HUES6 (cell line): ENCODE measurements at regions not wholly inside any gene's neighbourhood (a gene's known extent, or its start where the extent isn't known, plus 50 kb on each side); places are given as distances from the start of the nearest gene placed in this dataset.

Source experiments
- H3K27ac ChIP-seq: 2 replicates; pipeline ENCODE4 v1.7.0; 2013; ENCODE audit warnings: low read depth, mild to moderate bottlenecking, low read length, inconsistent platforms
- H3K27me3 ChIP-seq: 2 replicates; pipeline ENCODE4 v1.6.1; 2013; ENCODE audit warnings: low read length; ENCODE audit not compliant: control insufficient read depth, insufficient read depth
- H3K36me3 ChIP-seq: 2 replicates; pipeline ENCODE4 v1.6.1; 2013; ENCODE audit warnings: low read length; ENCODE audit not compliant: control insufficient read depth, insufficient read depth
- H3K4me1 ChIP-seq: 2 replicates; pipeline ENCODE4 v1.6.1; 2013; ENCODE audit warnings: low read length; ENCODE audit not compliant: control insufficient read depth, insufficient read depth
- H3K4me3 ChIP-seq: 2 replicates; pipeline ENCODE4 v1.5.1; 2013; ENCODE audit warnings: low read depth, low read length
- H3K9ac ChIP-seq: one replicate; pipeline ENCODE4 v1.6.1; 2013; ENCODE audit warnings: mild to moderate bottlenecking, low read length
- H3K9me3 ChIP-seq: 2 replicates; pipeline ENCODE4 v1.6.1; 2013; ENCODE audit warnings: low read depth, low read length; ENCODE audit not compliant: control insufficient read depth, insufficient read depth

DNA sequence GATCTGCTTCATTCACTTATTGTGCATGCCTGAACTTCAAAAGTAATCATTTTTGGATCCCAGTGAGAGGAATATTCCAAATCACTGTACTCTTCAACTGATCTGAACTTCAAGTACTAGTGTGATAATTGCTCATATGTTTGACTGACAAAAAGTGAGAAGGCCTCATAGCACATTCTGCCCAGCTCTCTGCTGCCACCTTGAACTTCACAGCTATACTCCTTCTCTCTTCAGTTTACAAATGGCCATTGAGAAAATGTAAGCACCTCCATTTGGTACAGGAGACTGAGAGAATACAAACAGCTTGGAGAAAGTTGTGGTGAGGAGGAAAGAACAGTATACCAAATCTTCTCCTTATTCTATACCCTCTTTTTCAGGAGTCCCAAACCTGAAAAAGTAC lies 946.0 kb upstream of the CHAC2 start:
- no peaks in the 10 kb centered on the region for H3K4me1 ChIP-seq
- H3K9me3 ChIP-seq = no peaks in the 10 kb centered on the region
- no peaks in the 10 kb centered on the region for H3K27me3 ChIP-seq
- no peak overlapping the region for H3K27ac ChIP-seq
- H3K4me3 ChIP-seq = no peak overlapping the region
- H3K36me3 ChIP-seq = no peaks in the 10 kb centered on the region
- H3K9ac ChIP-seq = no peak overlapping the region

DNA sequence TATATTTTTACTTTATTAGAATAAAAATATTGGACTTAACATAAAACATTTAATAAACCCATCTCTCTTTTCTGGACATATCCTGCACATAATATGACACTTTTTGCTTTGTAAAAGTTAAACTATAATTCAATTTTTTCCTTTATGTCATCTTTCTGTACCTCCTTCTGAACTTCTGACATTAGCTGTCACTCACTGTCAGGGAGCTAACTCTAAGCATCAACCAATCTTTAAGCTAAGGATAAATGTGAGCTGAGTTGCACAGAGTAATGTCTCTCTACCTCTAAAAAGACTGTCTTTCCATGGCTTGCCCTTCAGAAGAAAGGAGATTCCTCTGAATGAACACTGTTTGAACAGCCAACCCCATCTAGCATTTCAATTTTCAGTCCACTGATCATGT lies 948.6 kb upstream of the CHAC2 start:
- Histone ChIP-seq H3K27me3 (no peaks in the 10 kb centered on the region), H3K4me1 (no peaks in the 10 kb centered on the region), H3K9me3 (no peaks in the 10 kb centered on the region), H3K36me3 (no peaks in the 10 kb centered on the region), H3K27ac (no peak overlapping the region), H3K9ac (no peak overlapping the region), H3K4me3 (no peak overlapping the region)

DNA sequence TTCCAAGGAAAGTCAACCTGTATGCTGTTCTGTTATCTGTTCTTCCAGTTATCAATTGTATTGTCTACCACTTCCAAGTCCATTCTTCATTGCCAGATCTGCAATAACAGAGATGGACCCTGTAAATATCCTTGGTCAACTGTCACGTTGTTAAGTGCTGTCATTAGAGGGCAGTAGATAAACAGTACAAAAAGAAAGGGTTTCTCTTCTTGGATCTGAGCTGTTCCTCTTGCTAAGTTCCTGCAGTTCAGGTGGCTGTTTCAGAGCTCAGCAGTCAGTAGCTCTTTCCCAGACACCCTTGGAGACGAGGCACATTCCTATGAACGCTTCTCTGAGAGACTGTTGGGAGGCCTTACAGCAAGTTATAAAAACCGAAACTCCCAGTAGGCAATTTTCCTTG lies 957.1 kb upstream of the CHAC2 start:
- H3K36me3 ChIP-seq = no peaks in the 10 kb centered on the region
- H3K27me3 ChIP-seq = no peaks in the 10 kb centered on the region
- no peaks in the 10 kb centered on the region for H3K9me3 ChIP-seq
- H3K4me1 ChIP-seq = no peaks in the 10 kb centered on the region
- no peak overlapping the region for H3K4me3 ChIP-seq
- no peak overlapping the region for H3K27ac ChIP-seq
- no peak overlapping the region for H3K9ac ChIP-seq

DNA sequence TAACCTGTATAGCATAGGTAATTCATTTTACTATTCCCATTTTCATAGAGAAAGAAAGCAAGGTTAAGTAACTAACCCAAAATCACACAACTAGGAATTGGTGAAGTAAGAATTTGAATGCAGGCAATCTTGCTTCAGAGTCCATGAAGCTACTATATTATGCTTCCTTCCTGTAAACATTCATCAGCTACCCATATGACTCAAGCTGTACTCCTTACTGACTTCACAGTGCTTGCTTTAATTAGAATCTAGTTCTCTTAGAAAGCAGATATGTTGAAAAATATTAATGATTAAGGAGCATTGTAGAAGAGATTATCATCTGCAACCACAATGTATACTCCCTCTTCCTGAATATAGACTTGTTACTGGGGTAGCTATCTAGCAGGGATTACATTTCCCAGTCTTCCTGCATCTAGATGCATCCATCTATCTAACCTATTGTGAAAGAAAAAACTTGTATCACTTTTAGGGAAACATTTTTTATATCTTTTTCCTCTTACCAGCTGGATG lies 961.6 kb upstream of the CHAC2 start:
- Histone ChIP-seq H3K9ac (no peak overlapping the region), H3K27ac (no peak overlapping the region), H3K27me3 (no peaks in the 10 kb centered on the region), H3K4me1 (no peaks in the 10 kb centered on the region), H3K4me3 (no peak overlapping the region), H3K36me3 (no peaks in the 10 kb centered on the region), H3K9me3 (no peaks in the 10 kb centered on the region)

DNA sequence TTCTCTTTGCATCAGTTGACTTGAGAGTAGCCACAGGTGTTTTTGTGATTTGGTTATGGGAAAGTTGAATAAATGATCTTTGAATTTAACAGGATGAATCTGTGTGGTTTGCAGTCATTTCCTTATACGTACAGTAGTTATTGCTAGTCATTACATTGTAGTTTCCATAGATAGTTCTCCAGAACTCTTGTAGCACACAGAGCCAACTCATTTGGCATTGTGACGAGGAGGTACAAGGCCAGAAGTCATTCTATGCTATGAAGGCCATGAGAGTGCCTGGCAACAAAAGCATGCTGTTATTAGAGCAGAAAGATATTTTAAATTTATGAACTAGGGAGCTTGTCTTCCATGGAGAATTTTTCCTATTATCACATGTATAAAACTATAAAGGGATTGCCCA lies 973.0 kb upstream of the CHAC2 start:
- H3K4me3 ChIP-seq = no peak overlapping the region
- H3K36me3 ChIP-seq = no peaks in the 10 kb centered on the region
- no peaks in the 10 kb centered on the region for H3K27me3 ChIP-seq
- no peak overlapping the region for H3K9ac ChIP-seq
- no peak overlapping the region for H3K27ac ChIP-seq
- H3K4me1 ChIP-seq = no peaks in the 10 kb centered on the region
- H3K9me3 ChIP-seq = peaks cover 3% of the 10 kb centered on the region; the same call in 1 of the 2 replicates

DNA sequence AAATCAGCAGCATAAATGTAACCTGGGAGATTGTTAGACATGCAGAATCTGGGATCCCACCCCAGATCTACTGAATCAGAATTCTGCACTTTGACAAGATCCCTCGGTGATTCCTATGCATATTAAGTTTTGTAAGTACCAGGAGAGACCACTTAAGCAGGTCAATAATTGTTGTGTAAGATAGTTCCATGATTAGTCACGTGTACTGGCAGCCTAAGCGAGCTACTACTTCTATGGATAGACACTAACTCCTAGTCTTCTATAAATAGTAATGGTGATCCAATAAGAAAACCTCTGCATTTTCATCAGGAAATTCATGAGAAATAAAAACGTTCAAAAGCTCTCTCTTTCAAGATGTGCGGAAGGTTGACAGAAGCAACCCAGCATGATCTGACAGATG lies 988.2 kb upstream of the CHAC2 start:
- no peaks in the 10 kb centered on the region for H3K9me3 ChIP-seq
- H3K4me3 ChIP-seq = no peak overlapping the region
- H3K36me3 ChIP-seq = no peaks in the 10 kb centered on the region
- no peaks in the 10 kb centered on the region for H3K27me3 ChIP-seq
- no peak overlapping the region for H3K9ac ChIP-seq
- H3K4me1 ChIP-seq = no peaks in the 10 kb centered on the region
- H3K27ac ChIP-seq = no peak overlapping the region

DNA sequence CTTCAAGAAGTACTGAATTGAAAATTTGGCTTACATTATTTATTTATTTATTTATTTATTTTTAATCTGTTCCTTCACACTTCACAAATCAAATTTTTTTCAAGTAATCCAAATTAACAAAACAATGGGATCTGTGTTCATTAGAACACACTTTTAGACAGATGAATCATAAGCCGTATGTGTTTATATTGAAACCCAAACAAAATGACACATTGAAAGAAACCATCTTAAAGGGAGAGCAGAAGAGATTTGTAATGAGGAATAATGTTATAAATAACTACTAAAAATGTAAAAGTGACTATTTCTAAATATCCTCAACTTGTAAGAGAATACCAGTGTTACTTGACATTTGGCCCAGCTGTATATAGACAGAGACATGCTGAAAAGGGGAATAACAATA lies 991.0 kb upstream of the CHAC2 start:
- Histone ChIP-seq H3K4me1 (no peaks in the 10 kb centered on the region), H3K9ac (no peak overlapping the region), H3K27ac (no peak overlapping the region), H3K36me3 (no peaks in the 10 kb centered on the region), H3K27me3 (no peaks in the 10 kb centered on the region), H3K9me3 (no peaks in the 10 kb centered on the region), H3K4me3 (no peak overlapping the region)

DNA sequence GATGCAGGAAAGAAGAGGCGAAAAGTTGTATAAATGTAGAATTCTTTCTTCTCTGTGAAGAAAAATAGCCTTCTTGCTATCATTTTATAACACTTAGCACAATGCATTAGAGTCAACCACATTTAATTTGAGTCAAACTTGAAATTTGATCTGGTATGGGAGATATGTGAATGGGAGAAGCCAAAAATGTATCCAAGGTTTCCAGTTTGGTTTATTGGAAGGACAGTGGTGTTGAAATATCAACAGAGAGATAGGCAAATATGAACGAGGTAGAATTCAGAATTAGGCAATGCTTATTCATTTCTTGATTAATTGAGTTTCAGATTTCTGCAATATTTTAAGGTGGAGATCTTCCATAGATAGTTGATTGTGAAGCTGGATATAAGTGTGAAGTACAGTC lies 991.9 kb upstream of the CHAC2 start:
- Histone ChIP-seq H3K36me3 (no peaks in the 10 kb centered on the region), H3K9ac (no peak overlapping the region), H3K27ac (no peak overlapping the region), H3K4me3 (no peak overlapping the region), H3K4me1 (no peaks in the 10 kb centered on the region), H3K27me3 (no peaks in the 10 kb centered on the region), H3K9me3 (no peaks in the 10 kb centered on the region)

DNA sequence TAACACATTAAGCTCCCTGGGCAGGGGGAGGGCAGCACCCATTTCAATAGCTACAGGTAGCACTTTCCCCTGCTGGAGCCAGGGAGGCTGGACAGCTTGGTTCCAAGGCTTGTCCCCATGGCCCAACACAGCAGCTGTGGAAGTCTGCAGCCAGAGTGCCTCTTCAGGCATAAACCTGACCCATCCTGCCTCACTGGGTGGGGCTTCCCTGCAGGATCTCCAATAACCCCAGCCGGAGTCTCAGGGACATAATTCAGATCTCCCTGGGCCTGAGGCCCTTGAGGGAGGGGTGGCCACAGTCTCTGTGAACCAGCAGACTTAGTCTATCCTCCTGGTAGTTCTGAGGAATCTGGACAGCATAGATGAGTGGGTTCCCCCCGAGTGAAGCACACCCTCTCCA lies 1001.9 kb upstream of the CHAC2 start:
- Histone ChIP-seq H3K27ac (no peak overlapping the region), H3K4me3 (no peak overlapping the region), H3K9ac (no peak overlapping the region), H3K9me3 (no peaks in the 10 kb centered on the region), H3K36me3 (no peaks in the 10 kb centered on the region), H3K4me1 (no peaks in the 10 kb centered on the region), H3K27me3 (no peaks in the 10 kb centered on the region)

DNA sequence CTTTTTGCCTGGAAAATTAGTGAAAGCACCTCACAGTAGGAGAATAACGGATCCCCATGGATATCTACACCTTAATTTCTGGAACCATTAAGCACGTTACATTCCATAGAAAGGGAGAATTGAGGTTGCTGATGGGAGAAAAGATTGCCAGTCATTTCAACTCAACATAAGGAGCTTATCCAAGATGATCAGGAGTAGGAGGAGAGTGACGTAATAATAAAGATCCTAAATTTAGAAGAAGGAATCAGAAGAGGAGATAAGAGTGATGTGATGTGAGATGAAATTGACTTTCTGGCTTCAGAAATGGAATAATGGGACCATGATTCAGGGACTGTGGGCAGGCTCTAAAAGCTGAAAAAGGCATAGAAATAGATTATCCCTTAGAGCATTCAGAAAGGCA lies 1017.8 kb upstream of the CHAC2 start:
- no peak overlapping the region for H3K27ac ChIP-seq
- no peaks in the 10 kb centered on the region for H3K36me3 ChIP-seq
- H3K9ac ChIP-seq = no peak overlapping the region
- H3K27me3 ChIP-seq = no peaks in the 10 kb centered on the region
- H3K4me3 ChIP-seq = no peak overlapping the region
- H3K4me1 ChIP-seq = no peaks in the 10 kb centered on the region
- peaks cover 23% of the 10 kb centered on the region for H3K9me3 ChIP-seq

DNA sequence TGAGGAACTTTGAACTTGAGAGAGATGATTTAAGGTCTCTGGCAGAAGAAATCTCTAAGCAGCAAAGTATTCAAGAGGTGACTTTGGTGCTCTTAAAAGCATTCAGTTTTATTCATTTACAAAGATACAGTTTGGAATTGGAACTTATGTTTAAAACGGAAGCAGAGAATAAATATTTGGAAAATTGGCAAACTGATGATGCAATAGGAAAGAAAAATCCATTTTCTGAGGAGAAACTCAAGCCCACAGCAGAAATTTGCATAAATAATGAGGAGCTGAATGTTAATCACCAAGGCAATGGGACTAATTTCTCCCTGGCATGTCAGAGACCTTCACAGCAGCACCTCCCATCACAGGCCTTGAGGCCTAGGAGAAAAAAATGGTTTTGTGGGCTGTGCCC lies 1022.5 kb upstream of the CHAC2 start:
- H3K4me3 ChIP-seq = no peak overlapping the region
- H3K27me3 ChIP-seq = no peaks in the 10 kb centered on the region
- no peak overlapping the region for H3K27ac ChIP-seq
- no peaks in the 10 kb centered on the region for H3K4me1 ChIP-seq
- H3K36me3 ChIP-seq = no peaks in the 10 kb centered on the region
- H3K9ac ChIP-seq = no peak overlapping the region
- H3K9me3 ChIP-seq = peaks cover 23% of the 10 kb centered on the region

DNA sequence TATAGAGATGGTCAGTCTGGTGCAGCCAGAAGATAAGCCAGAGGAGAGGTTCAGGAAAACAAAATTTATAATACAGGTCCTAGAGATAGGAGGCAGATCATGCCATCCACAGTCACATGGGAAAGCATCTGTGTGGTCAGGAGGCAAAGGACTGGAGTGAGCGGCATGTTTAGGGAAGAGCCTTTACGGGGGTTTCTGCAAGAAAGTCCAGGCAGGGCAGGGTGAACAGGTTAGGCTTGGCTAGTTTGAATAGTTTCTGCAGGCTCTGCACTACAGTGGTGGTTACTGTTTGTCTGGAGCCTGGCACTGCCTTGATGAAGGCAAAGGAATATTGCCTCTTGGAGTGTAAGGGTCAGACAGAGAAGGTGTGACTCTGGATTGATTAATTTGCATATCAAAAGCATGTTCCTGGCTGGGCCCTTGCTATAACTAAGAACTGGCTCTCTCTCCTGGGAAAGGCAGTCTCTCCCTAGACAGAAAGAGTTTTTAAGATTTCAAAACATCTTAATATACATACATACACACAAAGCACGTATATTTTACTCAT lies 1034.7 kb upstream of the CHAC2 start:
- no peak overlapping the region for H3K9ac ChIP-seq
- H3K27me3 ChIP-seq = no peaks in the 10 kb centered on the region
- peaks cover 8% of the 10 kb centered on the region for H3K4me1 ChIP-seq
- no peaks in the 10 kb centered on the region for H3K36me3 ChIP-seq
- H3K27ac ChIP-seq = no peak overlapping the region
- H3K4me3 ChIP-seq = no peak overlapping the region
- H3K9me3 ChIP-seq = peaks cover 4% of the 10 kb centered on the region; the same call in 1 of the 2 replicates
